ENCODE measurements at regions not wholly inside any gene's neighbourhood (a gene's known extent, or its start where the extent isn't known, plus 50 kb on each side); places are given as distances from the start of the nearest gene placed in this dataset.

DNA sequence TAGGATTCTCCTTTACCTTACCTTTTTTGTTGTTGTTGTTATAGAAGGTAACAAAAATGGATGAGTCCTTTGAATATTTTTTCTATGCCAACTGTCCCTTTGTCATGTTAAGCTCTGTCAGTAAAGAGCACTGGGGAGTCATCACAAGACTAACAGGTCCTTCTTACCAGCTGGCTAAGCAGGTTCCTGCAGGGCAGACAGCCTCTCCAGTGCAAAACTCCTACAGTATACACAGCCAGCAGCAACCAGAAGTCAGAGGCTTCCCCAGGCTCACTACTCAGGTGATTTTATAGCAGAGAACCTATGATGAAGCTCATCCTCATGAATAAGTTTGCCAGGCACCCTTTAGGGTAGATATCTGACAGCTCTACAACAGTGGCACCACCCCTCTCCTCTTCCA, 271.1 kb downstream of the RERGL start:
- FAIRE-seq (no peak), DNase-seq (ENCODE audit: extremely low spot score, insufficient read length, low read depth) (no peak)

DNA sequence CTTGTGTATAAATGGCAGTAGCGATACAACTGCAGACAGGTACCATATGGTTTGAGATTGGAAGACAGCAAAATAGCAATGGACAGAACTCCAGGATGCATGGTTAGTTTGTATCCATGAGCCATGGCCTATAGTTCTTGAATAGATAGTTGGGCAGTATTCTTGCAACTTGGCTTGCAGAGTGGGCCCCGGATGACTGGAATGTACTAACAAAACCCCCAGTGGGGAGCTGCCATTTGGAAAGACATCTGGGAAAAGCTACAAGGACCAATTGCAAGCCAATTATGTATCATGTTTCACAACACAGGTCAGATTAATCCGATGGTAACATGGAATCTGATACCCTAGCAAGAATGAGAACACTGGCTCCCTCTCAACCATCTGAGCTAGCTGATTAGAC, 279.6 kb downstream of the RERGL start:
- no peak for FAIRE-seq

DNA sequence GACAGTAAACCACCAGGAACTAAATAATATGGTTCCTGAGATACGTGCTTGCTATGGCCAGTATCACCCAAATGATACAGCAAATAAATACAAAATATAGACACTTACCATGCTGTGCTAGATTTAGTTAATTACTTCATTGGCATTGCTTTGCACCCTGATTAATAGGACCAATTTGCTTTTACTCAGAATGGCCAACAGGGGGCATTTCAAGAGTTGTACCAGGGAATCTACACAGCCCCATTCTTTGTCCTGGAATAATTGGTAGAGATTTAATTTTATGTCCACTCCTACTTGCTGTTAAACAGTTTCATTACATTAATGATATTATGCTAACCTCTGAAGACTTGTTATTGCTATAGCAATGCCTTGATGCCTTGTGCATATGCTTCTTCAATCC, 280.8 kb downstream of the RERGL start:
- FAIRE-seq: no peak
- no peak for DNase-seq (ENCODE audit: extremely low spot score, insufficient read length, low read depth)

More for the DNA sequence above, 279.6 kb downstream of the RERGL start:
- DNase-seq (ENCODE audit: extremely low spot score, insufficient read length, low read depth): no peak

DNA sequence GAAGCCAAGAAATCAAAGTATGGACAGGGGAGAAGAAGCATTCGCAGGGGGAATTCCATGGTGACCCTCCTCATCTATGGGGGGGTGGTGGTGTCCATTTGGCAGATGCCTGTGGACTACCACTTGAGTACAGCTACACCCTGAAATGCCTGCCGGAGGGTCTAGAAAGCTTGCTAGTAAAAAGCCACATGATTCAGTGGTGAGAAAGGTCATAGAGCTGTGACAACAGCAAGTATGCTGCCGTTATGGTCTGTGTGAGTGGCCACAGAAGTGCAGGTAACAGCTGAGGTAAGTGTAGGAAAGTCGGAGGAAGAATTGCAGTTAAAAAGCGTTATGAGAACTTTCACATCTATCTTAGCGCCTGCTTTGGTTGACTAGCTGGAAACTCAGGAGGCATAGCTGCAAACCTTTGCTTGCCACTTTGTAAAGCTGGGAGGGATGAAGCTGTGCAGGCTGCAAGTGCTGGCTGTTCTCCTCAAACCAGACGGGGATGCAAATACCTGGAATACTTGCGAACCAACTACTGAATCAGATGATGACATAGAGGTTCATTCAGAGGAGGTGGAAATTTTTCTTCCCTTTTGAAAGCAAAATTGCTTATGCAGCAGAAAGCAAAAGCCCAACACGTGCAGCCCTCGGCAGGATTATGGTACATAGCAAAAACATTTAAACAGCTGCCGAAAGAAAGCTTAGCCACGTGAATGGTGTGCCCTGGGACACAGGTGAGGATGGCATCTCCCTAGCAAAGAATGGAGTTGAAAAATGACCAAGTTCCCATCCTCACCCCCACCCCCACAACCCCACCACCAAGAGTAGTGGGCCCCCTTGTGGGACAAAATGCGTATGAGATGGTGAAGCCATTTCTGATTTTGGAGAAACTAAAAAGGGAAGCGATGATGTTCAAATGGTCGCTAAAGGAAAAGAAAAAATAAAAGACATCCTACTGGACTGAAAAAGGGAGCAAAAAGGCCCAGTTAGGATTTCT, 287.0 kb downstream of the RERGL start:
- DNase-seq (ENCODE audit: extremely low spot score, insufficient read length, low read depth): no peak
- no peak for FAIRE-seq

DNA sequence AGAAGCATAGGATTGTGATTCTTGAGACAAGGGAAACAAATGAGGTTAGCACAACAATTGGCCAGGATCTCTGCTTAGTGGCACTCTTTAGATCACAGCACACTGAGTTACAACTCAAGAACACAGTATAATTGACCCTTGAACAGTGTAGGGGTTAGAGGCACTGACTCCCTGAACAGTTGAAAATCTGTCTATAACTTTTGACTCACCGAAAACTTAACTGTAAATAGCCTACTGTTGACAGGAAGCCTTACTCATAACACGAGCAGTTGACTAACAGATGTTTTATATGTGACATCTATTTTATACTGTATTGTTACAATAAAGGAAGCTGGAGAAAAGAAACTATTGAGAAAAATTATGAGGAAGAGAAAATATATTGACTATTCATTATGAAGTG, 296.1 kb downstream of the RERGL start:
- FAIRE-seq: no peak

DNA sequence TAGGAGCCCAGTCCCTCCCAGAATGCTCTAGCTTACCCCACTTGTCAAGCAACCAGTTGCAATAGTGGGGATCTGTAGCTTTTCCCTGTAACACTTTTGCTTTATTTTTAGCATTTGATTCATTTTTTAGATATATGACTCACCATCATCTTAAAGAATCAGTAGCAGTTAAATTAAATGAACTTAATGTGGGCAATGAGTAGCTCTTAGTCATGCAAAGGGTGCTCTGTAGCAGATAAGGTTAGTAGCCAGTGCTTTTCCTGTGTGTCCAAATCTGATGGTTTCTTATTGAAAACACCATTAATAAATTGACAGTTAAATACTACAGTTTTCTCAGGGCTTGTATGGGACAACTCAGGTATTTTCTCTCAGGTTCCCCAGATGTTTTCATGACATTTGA, 311.8 kb downstream of the RERGL start:
- DNase-seq (ENCODE audit: extremely low spot score, insufficient read length, low read depth) (no peak), FAIRE-seq (no peak)

More for the DNA sequence above, 296.1 kb downstream of the RERGL start:
- no peak for DNase-seq (ENCODE audit: extremely low spot score, insufficient read length, low read depth)

DNA sequence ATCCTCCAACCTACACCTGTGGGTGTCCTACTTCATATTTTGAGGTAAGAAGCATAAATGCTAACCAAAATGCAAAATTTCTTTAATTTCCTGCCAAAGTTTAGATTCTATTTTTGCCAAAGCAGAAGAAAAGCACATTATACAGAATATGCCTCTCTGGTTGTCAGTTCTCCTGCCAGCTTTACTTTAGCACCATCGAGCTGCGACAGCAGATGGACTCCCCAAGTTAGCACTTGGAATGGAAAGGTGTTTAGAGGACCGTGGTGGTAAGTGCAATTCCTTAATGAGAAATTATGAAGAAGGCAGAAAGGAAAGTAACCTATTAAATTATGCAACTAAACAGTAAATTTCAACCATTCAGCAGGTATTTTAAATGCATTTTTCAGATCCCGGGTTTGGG, 326.6 kb downstream of the RERGL start:
- DNase-seq (ENCODE audit: extremely low spot score, insufficient read length, low read depth): no peak
- FAIRE-seq: no peak

DNA sequence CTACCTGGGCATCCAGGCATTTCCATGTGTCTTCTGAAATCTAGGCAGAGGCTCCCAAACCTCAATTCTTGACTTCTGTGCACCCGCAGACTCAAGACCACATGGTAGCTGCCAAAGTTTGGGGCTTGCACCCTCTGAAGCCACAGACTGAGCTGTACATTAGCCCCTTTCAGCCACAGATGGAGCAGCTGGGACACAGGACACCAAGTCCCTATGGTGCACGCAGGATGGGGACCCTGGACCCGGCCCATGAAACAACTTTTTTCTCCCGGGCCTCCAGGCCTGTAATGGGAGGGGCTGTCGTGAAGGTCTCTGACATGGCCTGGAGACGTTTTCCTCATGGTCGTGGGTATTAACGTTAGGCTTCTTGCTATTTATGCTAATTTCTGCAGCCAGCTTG, 330.0 kb downstream of the RERGL start:
- no peak for FAIRE-seq
- no peak for DNase-seq (ENCODE audit: extremely low spot score, insufficient read length, low read depth)
